Ascending aorta (tissue), 2 donors: ENCODE measurements at regions not wholly inside any gene's neighbourhood (a gene's known extent, or its start where the extent isn't known, plus 50 kb on each side); places are given as distances from the start of the nearest gene placed in this dataset.
A peak's percentile ranks its signal among the peaks of the same experiment; 100 is the strongest.
"Not testable (repeated sequence)": the region's sequence is repeated elsewhere in the genome, so short reads cannot be mapped to it uniquely, and the experiment has no call there.

Source experiments
- DNase-seq, 2 donors: peaks; one replicate each; pipeline ENCODE4 v3.0.0-alpha.2; 2019; ENCODE audit warnings: low spot score in 2 of 2
- H3K27ac ChIP-seq, 2 donors: fragments of 200-600 bp; sonication (generic); one replicate each; pipeline ENCODE4 v1.5.1; 2016 to 2017; ENCODE audit warnings: mild to moderate bottlenecking in 1 of 2
- H3K27me3 ChIP-seq: fragments of 200-600 bp; sonication (generic); one replicate; pipeline ENCODE4 v1.5.1; 2017
- H3K36me3 ChIP-seq, 2 donors: fragments of 200-600 bp; sonication (generic); one replicate each; pipeline ENCODE4 v1.5.1; 2016
- H3K4me1 ChIP-seq, 2 donors: fragments of 200-600 bp; sonication (generic); one replicate each; pipeline ENCODE4 v1.5.1; 2016 to 2017; ENCODE audit warnings: mild to moderate bottlenecking in 1 of 2
- H3K4me3 ChIP-seq, 2 donors: fragments of 200-600 bp; sonication (generic); one replicate each; pipeline ENCODE4 v1.5.1; 2016 to 2017; ENCODE audit warnings: mild to moderate bottlenecking in 1 of 2
- H3K9me3 ChIP-seq, 2 donors: fragments of 200-600 bp; sonication (generic); one replicate each; pipeline ENCODE4 v1.5.1; 2016
- CTCF ChIP-seq, 3 experiments: fragments of 200-600 bp in 2 of 3; fragments of 450-650 bp in 1 of 3; sonication (generic) in 2 of 3; IDR thresholded peaks; one replicate each; pipeline ENCODE4 v1.5.1; 2016 to 2019; ENCODE audit warnings: antibody characterized with exemption in 3 of 3, mild to moderate bottlenecking in 1 of 3, moderate library complexity in 1 of 3
- intact Hi-C: fragments of 100-400 bp; cut with DNase I; formaldehyde crosslinking; loops from one replicate; pipeline ENCODE4 v1.15.1; 2023

- TF ChIP-seq CTCF (IDR thresholded peaks at IDR 0.05), result no peak
- Histone ChIP-seq H3K27ac (peak overlapping the region; percentile 34 to 84), H3K9me3 (no peaks in the 10 kb centered on the region), H3K36me3 (no peaks in the 10 kb centered on the region), H3K27me3 (no peaks in the 10 kb centered on the region), H3K4me1 (peaks cover 0 to 16% of the 10 kb centered on the region in 2 donors), H3K4me3 (no peak overlapping the region)
- no peak for DNase-seq
- intact Hi-C loops, result no loop called here
Observed at GRCh38 chr3:132136334-132136716, 101.5 kb upstream of the CPNE4 start.

- H3K36me3 ChIP-seq, H3K9me3 ChIP-seq, H3K27me3 ChIP-seq, H3K4me3 ChIP-seq, DNase-seq, intact Hi-C loops: not testable (repeated sequence)
- peak overlapping the region in 1 of 2 donors; percentile 84 for H3K27ac ChIP-seq
- peaks cover 0 to 16% of the 10 kb centered on the region in 2 donors for H3K4me1 ChIP-seq
Observed at GRCh38 chr3:132136902-132137301, 102.1 kb upstream of the CPNE4 start.

GRCh38 chr3:132145833-132146232, 111.0 kb upstream of the CPNE4 start:
- no peak for DNase-seq
- Histone ChIP-seq H3K9me3 (no peaks in the 10 kb centered on the region), H3K27ac (no peak overlapping the region), H3K27me3 (no peaks in the 10 kb centered on the region), H3K4me1 (no peaks in the 10 kb centered on the region), H3K36me3 (no peaks in the 10 kb centered on the region), H3K4me3 (no peak overlapping the region)
- intact Hi-C loops, result no loop called here
- TF ChIP-seq CTCF (IDR thresholded peaks at IDR 0.05), result no peak

- intact Hi-C loops, result no loop called here
Observed at GRCh38 chr3:132154619-132155018, 119.8 kb upstream of the CPNE4 start.

GRCh38 chr3:132159145-132159544, 124.3 kb upstream of the CPNE4 start:
- Histone ChIP-seq H3K4me1 (no peaks in the 10 kb centered on the region), H3K27ac (no peak overlapping the region), H3K9me3 (no peaks in the 10 kb centered on the region), H3K4me3 (no peak overlapping the region), H3K36me3 (no peaks in the 10 kb centered on the region), H3K27me3 (no peaks in the 10 kb centered on the region)
- intact Hi-C loops, result no loop called here
- no peak for TF ChIP-seq CTCF (IDR thresholded peaks at IDR 0.05)
- no peak for DNase-seq

More at GRCh38 chr3:132154619-132155018, 119.8 kb upstream of the CPNE4 start:
- Histone ChIP-seq H3K27me3 (no peaks in the 10 kb centered on the region), H3K36me3 (no peaks in the 10 kb centered on the region), H3K9me3 (no peaks in the 10 kb centered on the region), H3K4me3 (no peak overlapping the region), H3K4me1 (no peaks in the 10 kb centered on the region), H3K27ac (no peak overlapping the region)
- DNase-seq, result no peak
- no peak for TF ChIP-seq CTCF (IDR thresholded peaks at IDR 0.05)

GRCh38 chr3:132160198-132160597, 125.4 kb upstream of the CPNE4 start:
- H3K4me3 ChIP-seq, result no peak overlapping the region
- no peak for TF ChIP-seq CTCF (IDR thresholded peaks at IDR 0.05)
- intact Hi-C loops, result no loop called here
- no peaks in the 10 kb centered on the region for H3K27me3 ChIP-seq
- no peak overlapping the region for H3K27ac ChIP-seq
- H3K4me1 ChIP-seq, result no peaks in the 10 kb centered on the region
- DNase-seq, result no peak
- no peaks in the 10 kb centered on the region for H3K9me3 ChIP-seq
- H3K36me3 ChIP-seq, result no peaks in the 10 kb centered on the region
